Coronary artery (tissue), 2 donors: ENCODE measurements at regions not wholly inside any gene's neighbourhood (a gene's known extent, or its start where the extent isn't known, plus 50 kb on each side); places are given as distances from the start of the nearest gene placed in this dataset.
"Not testable (repeated sequence)": the region's sequence is repeated elsewhere in the genome, so short reads cannot be mapped to it uniquely, and the experiment has no call there.

Experiments
- DNase-seq: peaks from one replicate; pipeline ENCODE4 v3.0.0-alpha.2; 2017; ENCODE audit warnings: low spot score
- H3K27ac ChIP-seq, 2 donors: fragments of 200-600 bp; sonication (generic); one replicate each; pipeline ENCODE4 v1.5.1; 2016 to 2019
- H3K4me3 ChIP-seq: fragments of 200-600 bp; sonication (generic); 2 replicates; pipeline ENCODE4 v1.5.1; 2016; ENCODE audit warnings: mild to moderate bottlenecking, moderate library complexity
- CTCF ChIP-seq: fragments of 200-600 bp; sonication (generic); IDR thresholded peaks from one replicate; pipeline ENCODE4 v1.5.1; 2019; ENCODE audit warnings: antibody characterized with exemption

GRCh38 chr15:57895291-57895690 lies 170.2 kb downstream of the ALDH1A2 start:
- no peak for TF ChIP-seq CTCF
- H3K4me3 ChIP-seq, result no peak overlapping the region
- H3K27ac ChIP-seq, result no peak overlapping the region
- DNase-seq, result no peak

DNA sequence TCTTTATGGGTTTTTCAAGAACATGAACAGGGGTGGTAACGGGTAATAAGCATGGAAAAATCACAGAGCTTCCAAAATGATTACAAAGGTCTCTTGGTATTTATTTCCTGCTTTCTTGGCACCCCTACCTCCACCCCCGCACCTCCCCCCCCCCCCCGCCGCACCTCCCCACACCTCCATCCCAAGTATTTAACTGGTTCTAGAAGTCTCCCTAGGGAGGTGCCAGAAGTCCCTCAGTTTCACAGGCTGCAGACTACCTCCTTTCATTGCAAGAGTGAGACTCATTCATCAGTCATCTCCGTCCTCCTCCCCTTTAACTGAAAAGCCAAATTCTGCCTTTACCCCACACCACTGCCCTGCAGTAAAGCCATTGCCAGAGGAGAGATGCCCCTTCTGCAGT lies 169.4 kb downstream of the ALDH1A2 start:
- H3K27ac ChIP-seq, result no peak overlapping the region
- no peak for DNase-seq
- TF ChIP-seq CTCF, result no peak
- no peak overlapping the region for H3K4me3 ChIP-seq

GRCh38 chr15:57896899-57897298 lies 168.6 kb downstream of the ALDH1A2 start:
- DNase-seq, H3K27ac ChIP-seq, H3K4me3 ChIP-seq: not testable (repeated sequence)

DNA sequence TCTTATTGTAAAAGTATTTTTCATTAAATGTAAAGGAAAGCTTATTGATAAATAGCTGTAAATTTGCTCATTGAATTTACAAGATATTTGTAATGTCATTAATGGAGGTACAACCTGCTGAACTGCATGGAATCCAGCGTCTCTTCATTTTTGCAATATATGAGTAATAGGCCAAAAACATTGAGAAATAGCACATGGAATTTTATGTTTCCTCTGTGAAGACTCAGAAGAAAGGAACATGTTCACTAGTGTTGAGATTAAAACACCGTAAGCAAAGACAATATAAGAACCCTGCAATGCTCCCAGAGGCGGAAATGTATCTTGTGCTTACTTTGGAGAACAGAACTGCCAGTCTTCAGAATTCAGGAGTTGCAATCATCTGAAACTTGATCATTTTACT lies 167.6 kb downstream of the ALDH1A2 start:
- no peak for TF ChIP-seq CTCF
- H3K27ac ChIP-seq, result no peak overlapping the region
- no peak overlapping the region for H3K4me3 ChIP-seq
- no peak for DNase-seq

DNA sequence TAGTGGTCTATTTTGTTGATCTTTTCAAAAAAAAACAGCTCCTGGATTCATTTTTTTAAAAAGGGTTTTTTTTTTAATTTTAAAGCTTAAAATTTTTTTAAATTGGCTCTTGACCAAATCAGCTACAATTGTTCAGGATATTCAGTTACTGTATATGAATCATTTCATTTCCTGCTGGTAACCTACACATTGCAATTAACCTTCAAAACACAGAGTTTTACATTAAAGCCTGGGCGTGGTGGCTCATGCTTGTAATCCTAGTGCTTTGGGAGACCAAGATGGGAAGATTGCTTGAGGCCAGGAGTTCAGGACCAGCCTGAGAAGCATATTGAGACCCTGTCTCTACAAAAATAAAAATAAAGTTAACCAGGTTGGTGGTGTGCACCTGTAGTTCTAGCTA lies 163.4 kb downstream of the ALDH1A2 start:
- H3K4me3 ChIP-seq, result no peak overlapping the region
- no peak for DNase-seq

More for the DNA sequence above, 163.4 kb downstream of the ALDH1A2 start:
- no peak overlapping the region for H3K27ac ChIP-seq
- TF ChIP-seq CTCF, result no peak
